WI38 (cell line): ENCODE measurements at regions not wholly inside any gene's neighbourhood (a gene's known extent, or its start where the extent isn't known, plus 50 kb on each side); places are given as distances from the start of the nearest gene placed in this dataset.

ENCODE experiments used
- H3K4me3 ChIP-seq: 2 replicates; pipeline ENCODE4 v1.5.1; 2011; ENCODE audit warnings: low read depth, mild to moderate bottlenecking, control low read depth, low read length
- TF ChIP-seq, protein P1 (sequence below): IDR thresholded peaks from 2 replicates; pipeline ENCODE4 v1.5.1; 2012; ENCODE audit warnings: low read depth, mild to moderate bottlenecking, control low read depth, low read length

DNA sequence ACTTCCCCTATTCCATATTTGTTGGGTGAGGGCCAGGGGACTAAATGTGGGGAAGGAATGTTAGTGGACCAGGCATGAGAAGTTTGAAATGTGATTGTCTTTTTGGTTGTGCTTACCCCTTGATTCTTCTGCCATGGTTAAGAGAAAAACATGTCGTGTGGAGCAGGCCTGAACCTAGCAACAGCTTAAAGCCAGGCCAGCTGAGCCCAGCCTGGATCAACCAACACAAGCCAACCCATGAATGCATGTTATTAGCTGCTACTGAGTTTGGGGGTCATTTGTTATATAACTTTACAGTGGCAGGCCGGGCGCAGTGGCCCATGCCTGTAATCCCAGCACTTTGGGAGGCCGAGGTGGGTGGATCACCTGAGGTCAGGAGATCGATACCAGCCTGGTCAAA lies 52.4 kb upstream of the TRIO start:
- no peak overlapping the region for H3K4me3 ChIP-seq
- TF ChIP-seq, protein P1, sequence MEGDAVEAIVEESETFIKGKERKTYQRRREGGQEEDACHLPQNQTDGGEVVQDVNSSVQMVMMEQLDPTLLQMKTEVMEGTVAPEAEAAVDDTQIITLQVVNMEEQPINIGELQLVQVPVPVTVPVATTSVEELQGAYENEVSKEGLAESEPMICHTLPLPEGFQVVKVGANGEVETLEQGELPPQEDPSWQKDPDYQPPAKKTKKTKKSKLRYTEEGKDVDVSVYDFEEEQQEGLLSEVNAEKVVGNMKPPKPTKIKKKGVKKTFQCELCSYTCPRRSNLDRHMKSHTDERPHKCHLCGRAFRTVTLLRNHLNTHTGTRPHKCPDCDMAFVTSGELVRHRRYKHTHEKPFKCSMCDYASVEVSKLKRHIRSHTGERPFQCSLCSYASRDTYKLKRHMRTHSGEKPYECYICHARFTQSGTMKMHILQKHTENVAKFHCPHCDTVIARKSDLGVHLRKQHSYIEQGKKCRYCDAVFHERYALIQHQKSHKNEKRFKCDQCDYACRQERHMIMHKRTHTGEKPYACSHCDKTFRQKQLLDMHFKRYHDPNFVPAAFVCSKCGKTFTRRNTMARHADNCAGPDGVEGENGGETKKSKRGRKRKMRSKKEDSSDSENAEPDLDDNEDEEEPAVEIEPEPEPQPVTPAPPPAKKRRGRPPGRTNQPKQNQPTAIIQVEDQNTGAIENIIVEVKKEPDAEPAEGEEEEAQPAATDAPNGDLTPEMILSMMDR: no peak

DNA sequence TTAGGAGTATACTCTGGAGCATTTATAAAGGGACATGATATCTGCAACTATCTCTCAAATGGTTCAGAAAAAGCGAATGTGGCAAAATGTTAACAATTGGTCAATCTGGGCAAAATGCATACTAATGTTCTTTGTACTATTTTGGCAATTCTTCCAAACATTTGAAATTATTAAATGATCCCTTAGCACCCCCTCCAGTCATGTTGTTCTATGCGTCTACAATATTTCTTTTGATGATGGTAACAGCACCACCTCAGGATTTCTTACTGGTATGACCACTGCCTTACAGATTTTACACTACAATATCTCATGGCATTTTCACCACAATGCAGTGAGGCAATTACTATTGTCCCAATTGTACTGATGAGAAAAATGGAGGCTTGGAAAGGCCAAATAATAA lies 52.9 kb upstream of the TRIO start:
- TF ChIP-seq, protein P1: no peak
- H3K4me3 ChIP-seq: no peak overlapping the region

DNA sequence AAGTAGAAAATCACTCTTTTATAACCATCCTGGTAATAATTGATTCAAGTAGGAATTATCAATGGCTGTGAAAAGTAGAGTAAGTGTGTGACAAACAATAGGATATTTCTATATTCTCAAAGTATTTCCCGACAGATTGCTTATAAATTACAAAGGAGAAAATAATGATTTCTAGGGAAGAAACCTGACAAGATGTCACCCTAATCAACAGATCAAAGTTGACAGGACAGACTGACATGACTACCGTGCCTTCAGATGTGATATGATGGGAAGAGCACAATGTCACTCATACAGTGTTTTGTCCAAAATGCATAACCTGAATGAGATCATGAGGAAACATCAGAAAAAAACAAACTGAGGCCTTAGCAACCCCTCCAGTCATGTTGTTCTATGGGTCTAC lies 53.9 kb upstream of the TRIO start:
- TF ChIP-seq, protein P1: no peak
- H3K4me3 ChIP-seq: no peak overlapping the region

DNA sequence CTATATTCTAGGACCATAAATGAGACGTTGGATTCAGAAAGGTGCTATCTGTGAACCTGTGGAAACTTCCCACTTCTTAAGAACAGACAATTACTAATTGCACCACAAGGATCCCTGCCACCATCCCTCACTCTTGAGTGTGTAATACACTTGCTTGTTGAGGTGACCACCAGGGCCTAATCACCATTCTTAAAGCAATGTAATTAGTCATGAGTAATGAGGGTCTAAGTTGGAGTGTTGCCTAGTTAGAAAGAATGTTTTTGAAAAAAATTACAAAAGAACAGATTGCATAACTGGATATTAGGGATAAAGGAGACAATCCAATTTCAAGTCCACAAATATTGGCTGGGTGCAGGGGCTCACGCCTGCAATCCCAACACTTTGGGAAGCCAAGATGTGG lies 56.9 kb upstream of the TRIO start:
- TF ChIP-seq, protein P1: no peak
- no peak overlapping the region for H3K4me3 ChIP-seq

DNA sequence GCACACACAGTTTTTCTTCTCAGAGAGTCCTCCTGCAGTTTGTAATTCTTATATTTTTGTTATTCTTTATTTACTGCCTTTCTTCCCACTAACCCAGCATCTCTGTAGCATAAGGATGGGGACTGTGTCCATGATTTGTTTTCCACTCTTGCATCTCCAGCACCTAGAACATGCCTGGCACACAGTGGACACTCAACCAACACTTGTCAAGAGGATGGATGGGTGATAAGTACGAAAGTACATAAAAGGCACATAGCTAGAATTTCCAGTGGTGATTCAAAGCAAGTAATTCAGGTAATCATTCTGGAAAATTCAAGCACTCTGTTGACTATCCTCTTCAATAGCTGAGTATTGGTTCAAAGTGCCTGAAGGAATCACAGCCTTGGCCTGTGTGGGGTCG lies 60.2 kb upstream of the TRIO start:
- TF ChIP-seq, protein P1: no peak
- H3K4me3 ChIP-seq: no peak overlapping the region

DNA sequence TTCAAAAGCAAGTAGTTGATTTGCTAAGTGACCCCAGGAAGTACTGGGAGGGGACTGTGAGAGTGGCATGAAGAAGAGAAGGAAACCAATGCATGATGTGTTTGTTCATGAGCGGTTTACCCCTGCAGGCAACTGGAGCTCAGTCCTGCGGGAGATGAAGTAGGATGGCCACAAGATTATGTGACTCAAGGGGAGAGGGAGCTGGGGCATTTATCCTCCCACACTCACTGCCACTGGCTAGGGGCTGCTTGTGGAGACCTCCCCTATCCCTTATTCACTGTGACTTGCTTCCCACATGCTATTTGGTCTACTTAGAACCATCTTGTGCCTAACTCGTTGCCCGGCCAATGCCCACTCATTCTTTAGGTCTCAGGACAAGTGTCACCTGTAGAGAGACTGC lies 60.6 kb upstream of the TRIO start:
- TF ChIP-seq, protein P1: no peak
- no peak overlapping the region for H3K4me3 ChIP-seq

DNA sequence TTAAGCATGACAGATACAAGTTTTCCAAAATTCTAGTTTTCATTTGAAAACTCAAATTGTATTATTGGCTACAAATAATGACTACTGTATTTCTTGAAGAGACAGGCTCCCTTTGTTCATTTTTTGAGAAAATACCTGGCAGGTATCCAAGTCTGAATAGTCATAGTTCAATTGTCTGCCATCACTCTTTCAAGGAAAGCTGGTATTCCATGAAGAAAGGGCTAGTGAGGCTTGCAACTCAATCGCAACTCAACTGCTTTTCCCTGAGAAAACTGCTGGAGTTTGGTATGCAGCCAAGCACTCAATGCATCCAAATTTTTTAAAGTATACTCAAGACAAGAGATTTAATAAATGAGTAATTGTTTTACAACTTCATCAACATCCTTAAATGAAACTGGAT lies 61.4 kb upstream of the TRIO start:
- TF ChIP-seq, protein P1: no peak
- no peak overlapping the region for H3K4me3 ChIP-seq
